GM19452 (cell line): ENCODE measurements at regions not wholly inside any gene's neighbourhood (a gene's known extent, or its start where the extent isn't known, plus 50 kb on each side); places are given as distances from the start of the nearest gene placed in this dataset.

Source experiments
- ATAC-seq: cut with Tn5 transposase; IDR thresholded peaks from one replicate; pipeline ENCODE4 v1.9.1; 2021; ENCODE audit not compliant: unreplicated experiment

GRCh38 chr5:164741376-164741775 is 1236.0 kb downstream of the MAT2B start:
- ATAC-seq, result peak; percentile 25

GRCh38 chr5:164742025-164742424 is 1236.6 kb downstream of the MAT2B start:
- peak; percentile 90 for ATAC-seq

- ATAC-seq, result no peak
Observed at GRCh38 chr5:164746723-164747122, 1241.3 kb downstream of the MAT2B start.

- no peak for ATAC-seq
Observed at GRCh38 chr5:164747371-164747770, 1242.0 kb downstream of the MAT2B start.

GRCh38 chr5:164748861-164749260 is 1243.4 kb downstream of the MAT2B start:
- peak; percentile 95 for ATAC-seq

GRCh38 chr5:164753434-164753833 is 1248.0 kb downstream of the MAT2B start:
- ATAC-seq, result no peak

GRCh38 chr5:164763206-164763605 is 1257.8 kb downstream of the MAT2B start:
- ATAC-seq, result no peak

- no peak for ATAC-seq
Observed at GRCh38 chr5:164772122-164772521, 1266.7 kb downstream of the MAT2B start.

GRCh38 chr5:164784230-164784629 is 1278.8 kb downstream of the MAT2B start:
- no peak for ATAC-seq

- no peak for ATAC-seq
Observed at GRCh38 chr5:164798110-164798509, 1292.7 kb downstream of the MAT2B start.

GRCh38 chr5:164799391-164799790 is 1294.0 kb downstream of the MAT2B start:
- ATAC-seq, result no peak

- ATAC-seq, result no peak
Observed at GRCh38 chr5:164801910-164802309, 1296.5 kb downstream of the MAT2B start.

GRCh38 chr5:164809821-164810220 is 1304.4 kb downstream of the MAT2B start:
- ATAC-seq, result peak; percentile 87

GRCh38 chr5:164818445-164818844 is 1313.0 kb downstream of the MAT2B start:
- ATAC-seq, result no peak

GRCh38 chr5:164824671-164825070 is 1319.3 kb downstream of the MAT2B start:
- ATAC-seq, result no peak

GRCh38 chr5:164832516-164832915 is 1327.1 kb downstream of the MAT2B start:
- no peak for ATAC-seq

- ATAC-seq, result no peak
Observed at GRCh38 chr5:164844348-164844747, 1338.9 kb downstream of the MAT2B start.

GRCh38 chr5:164860896-164861295 is 1355.5 kb downstream of the MAT2B start:
- no peak for ATAC-seq

- ATAC-seq, result no peak
Observed at GRCh38 chr5:164861610-164862009, 1356.2 kb downstream of the MAT2B start.

GRCh38 chr5:164868761-164869160 is 1363.3 kb downstream of the MAT2B start:
- peak; percentile 68 for ATAC-seq

- ATAC-seq, result peak; percentile 30
Observed at GRCh38 chr5:164869325-164869724, 1363.9 kb downstream of the MAT2B start.

- ATAC-seq, result no peak
Observed at GRCh38 chr5:164876793-164877192, 1371.4 kb downstream of the MAT2B start.

- ATAC-seq, result no peak
Observed at GRCh38 chr5:164881442-164881841, 1376.0 kb downstream of the MAT2B start.

GRCh38 chr5:164885179-164885578 is 1379.8 kb downstream of the MAT2B start:
- ATAC-seq, result no peak
